Adrenal gland (tissue), 5 donors: ENCODE measurements at regions not wholly inside any gene's neighbourhood (a gene's known extent, or its start where the extent isn't known, plus 50 kb on each side); places are given as distances from the start of the nearest gene placed in this dataset.

Experiments
- POLR2A ChIP-seq, 2 donors: fragments of 450-650 bp; IDR thresholded peaks; one replicate each; pipeline ENCODE4 v1.6.1; 2017; ENCODE audit warnings: antibody characterized with exemption in 2 of 2, mild to moderate bottlenecking in 2 of 2, moderate library complexity in 1 of 2
- TF ChIP-seq, protein P1 (sequence below), 6 experiments: fragments of 450-650 bp in 4 of 6; fragments of 200-600 bp in 2 of 6; sonication (generic) in 1 of 6; IDR thresholded peaks; 1 replicate in 5 of 6; 2 replicates in 1 of 6; pipeline versions ENCODE4 v1.5.1 to v1.8.0; 2016 to 2021; ENCODE audit warnings: antibody characterized with exemption in 6 of 6, mild to moderate bottlenecking in 2 of 6, moderate library complexity in 1 of 6
- donor health status: DM: no; HTN: no; CAD: no.

DNA sequence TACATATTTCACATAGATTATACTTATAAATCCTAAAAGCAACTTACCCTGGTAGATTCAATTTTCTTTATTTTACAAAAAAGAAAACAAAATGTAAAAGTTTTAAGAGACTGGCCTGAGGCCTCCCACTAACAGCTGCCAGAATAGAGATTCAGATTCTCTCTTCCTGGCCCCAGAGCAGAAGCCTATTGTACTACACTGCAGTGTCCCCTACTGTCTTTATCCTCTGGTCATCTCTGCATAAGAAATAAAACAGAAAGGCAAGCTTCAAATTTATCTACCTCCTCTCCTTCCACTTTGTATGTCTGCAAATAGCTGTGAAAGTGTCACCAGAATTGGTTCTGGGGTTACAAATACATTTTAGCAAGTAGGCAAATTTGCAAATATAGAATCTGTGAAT is 1004.1 kb upstream of the PCDH9 start:
- TF ChIP-seq, protein P1, sequence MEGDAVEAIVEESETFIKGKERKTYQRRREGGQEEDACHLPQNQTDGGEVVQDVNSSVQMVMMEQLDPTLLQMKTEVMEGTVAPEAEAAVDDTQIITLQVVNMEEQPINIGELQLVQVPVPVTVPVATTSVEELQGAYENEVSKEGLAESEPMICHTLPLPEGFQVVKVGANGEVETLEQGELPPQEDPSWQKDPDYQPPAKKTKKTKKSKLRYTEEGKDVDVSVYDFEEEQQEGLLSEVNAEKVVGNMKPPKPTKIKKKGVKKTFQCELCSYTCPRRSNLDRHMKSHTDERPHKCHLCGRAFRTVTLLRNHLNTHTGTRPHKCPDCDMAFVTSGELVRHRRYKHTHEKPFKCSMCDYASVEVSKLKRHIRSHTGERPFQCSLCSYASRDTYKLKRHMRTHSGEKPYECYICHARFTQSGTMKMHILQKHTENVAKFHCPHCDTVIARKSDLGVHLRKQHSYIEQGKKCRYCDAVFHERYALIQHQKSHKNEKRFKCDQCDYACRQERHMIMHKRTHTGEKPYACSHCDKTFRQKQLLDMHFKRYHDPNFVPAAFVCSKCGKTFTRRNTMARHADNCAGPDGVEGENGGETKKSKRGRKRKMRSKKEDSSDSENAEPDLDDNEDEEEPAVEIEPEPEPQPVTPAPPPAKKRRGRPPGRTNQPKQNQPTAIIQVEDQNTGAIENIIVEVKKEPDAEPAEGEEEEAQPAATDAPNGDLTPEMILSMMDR (IDR thresholded peaks at IDR 0.05), result peak in 2 of 6 experiments; percentile 16 to 25
- TF ChIP-seq POLR2A (IDR thresholded peaks at IDR 0.05), result no peak
